ENCODE measurements at regions not wholly inside any gene's neighbourhood (a gene's known extent, or its start where the extent isn't known, plus 50 kb on each side); places are given as distances from the start of the nearest gene placed in this dataset.

- H3K4me3 Mint-ChIP-seq = no peak overlapping the region
- DNase-seq = no peak
- H3K36me3 Mint-ChIP-seq = no peaks in the 10 kb centered on the region
- no peaks in the 10 kb centered on the region for H3K27me3 Mint-ChIP-seq
- H3K4me1 Mint-ChIP-seq = no peaks in the 10 kb centered on the region
- no peak overlapping the region for H3K27ac Mint-ChIP-seq
- H3K9me3 Mint-ChIP-seq = no peaks in the 10 kb centered on the region
Measured at GRCh38 chr1:213657013-213657412, 330.8 kb upstream of the PROX1 start.

- Mint-ChIP-seq H3K4me1 (no peaks in the 10 kb centered on the region), H3K4me3 (no peak overlapping the region), H3K9me3 (no peaks in the 10 kb centered on the region), H3K27ac (no peak overlapping the region), H3K36me3 (no peaks in the 10 kb centered on the region), H3K27me3 (peaks cover 4% of the 10 kb centered on the region)
- DNase-seq = no peak
Measured at GRCh38 chr1:213657879-213658278, 329.9 kb upstream of the PROX1 start.

DNA sequence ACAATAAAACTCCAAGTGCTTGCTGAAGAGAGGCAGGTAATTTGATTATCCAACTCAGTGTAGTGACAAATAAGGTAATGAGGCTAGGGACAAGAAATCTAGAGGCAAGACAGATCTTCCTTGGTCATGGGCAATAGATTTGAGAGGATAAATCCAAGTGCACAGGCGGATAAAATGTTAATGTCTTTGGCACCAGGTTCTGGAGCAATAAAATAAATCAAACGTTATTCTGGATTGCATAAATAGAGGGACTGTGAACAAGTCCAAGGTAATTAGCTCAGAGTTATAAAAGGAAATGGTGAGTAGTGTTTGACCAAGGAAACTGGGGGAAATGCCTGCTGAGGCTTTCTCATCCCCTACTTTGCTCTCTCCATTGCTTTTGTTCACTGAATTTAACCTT lies 329.3 kb upstream of the PROX1 start:
- H3K27ac Mint-ChIP-seq = no peak overlapping the region

GRCh38 chr1:213659580-213660547 lies 327.9 kb upstream of the PROX1 start:
- Mint-ChIP-seq H3K36me3 (no peaks in the 10 kb centered on the region), H3K27ac (no peak overlapping the region), H3K27me3 (peaks cover 4% of the 10 kb centered on the region), H3K4me1 (no peaks in the 10 kb centered on the region), H3K9me3 (no peaks in the 10 kb centered on the region), H3K4me3 (no peak overlapping the region)
- no peak for DNase-seq

More for the DNA sequence above, 329.3 kb upstream of the PROX1 start:
- H3K4me3 Mint-ChIP-seq = no peak overlapping the region
- H3K27me3 Mint-ChIP-seq = peaks cover 4% of the 10 kb centered on the region
- H3K36me3 Mint-ChIP-seq = no peaks in the 10 kb centered on the region
- no peaks in the 10 kb centered on the region for H3K4me1 Mint-ChIP-seq
- no peaks in the 10 kb centered on the region for H3K9me3 Mint-ChIP-seq
- no peak for DNase-seq

GRCh38 chr1:213661302-213661701 lies 326.5 kb upstream of the PROX1 start:
- no peak overlapping the region for H3K4me3 Mint-ChIP-seq
- no peak for DNase-seq
- H3K4me1 Mint-ChIP-seq = no peaks in the 10 kb centered on the region
- H3K27me3 Mint-ChIP-seq = peaks cover 4% of the 10 kb centered on the region
- H3K9me3 Mint-ChIP-seq = no peaks in the 10 kb centered on the region
- no peaks in the 10 kb centered on the region for H3K36me3 Mint-ChIP-seq
- H3K27ac Mint-ChIP-seq = no peak overlapping the region

- Mint-ChIP-seq H3K4me1 (peaks cover 4% of the 10 kb centered on the region), H3K27me3 (peaks cover 4% of the 10 kb centered on the region), H3K27ac (no peak overlapping the region), H3K36me3 (no peaks in the 10 kb centered on the region), H3K9me3 (no peaks in the 10 kb centered on the region), H3K4me3 (no peak overlapping the region)
- no peak for DNase-seq
Measured at GRCh38 chr1:213666113-213666512, 321.7 kb upstream of the PROX1 start.

DNA sequence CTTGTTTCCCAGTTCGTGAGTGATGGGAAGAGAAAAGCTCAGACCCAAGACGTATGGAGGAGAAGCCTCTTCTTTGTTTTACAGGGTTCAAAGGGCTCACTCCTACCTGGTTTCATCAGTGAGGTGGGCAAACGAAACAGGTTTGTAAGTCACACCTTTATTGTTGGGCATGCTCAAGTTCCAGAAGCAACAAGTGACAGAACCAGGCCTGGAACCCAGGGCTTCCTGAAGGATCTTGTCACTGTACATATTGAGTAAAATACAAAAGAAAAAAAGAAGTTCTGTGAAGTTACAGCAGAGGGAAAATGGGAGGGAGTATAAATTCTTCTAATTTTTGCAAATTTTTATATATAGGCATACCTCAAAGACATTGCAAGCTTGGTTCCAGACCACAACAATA lies 320.9 kb upstream of the PROX1 start:
- Mint-ChIP-seq H3K27ac (no peak overlapping the region), H3K9me3 (no peaks in the 10 kb centered on the region), H3K4me1 (peaks cover 4% of the 10 kb centered on the region), H3K36me3 (no peaks in the 10 kb centered on the region), H3K4me3 (no peak overlapping the region), H3K27me3 (peaks cover 4% of the 10 kb centered on the region)
- no peak for DNase-seq

- H3K27ac Mint-ChIP-seq = no peak overlapping the region
- H3K4me1 Mint-ChIP-seq = peaks cover 4% of the 10 kb centered on the region
- H3K36me3 Mint-ChIP-seq = no peaks in the 10 kb centered on the region
- DNase-seq = no peak
- H3K27me3 Mint-ChIP-seq = no peaks in the 10 kb centered on the region
- H3K4me3 Mint-ChIP-seq = no peak overlapping the region
- H3K9me3 Mint-ChIP-seq = no peaks in the 10 kb centered on the region
Measured at GRCh38 chr1:213669512-213669911, 318.3 kb upstream of the PROX1 start.

DNA sequence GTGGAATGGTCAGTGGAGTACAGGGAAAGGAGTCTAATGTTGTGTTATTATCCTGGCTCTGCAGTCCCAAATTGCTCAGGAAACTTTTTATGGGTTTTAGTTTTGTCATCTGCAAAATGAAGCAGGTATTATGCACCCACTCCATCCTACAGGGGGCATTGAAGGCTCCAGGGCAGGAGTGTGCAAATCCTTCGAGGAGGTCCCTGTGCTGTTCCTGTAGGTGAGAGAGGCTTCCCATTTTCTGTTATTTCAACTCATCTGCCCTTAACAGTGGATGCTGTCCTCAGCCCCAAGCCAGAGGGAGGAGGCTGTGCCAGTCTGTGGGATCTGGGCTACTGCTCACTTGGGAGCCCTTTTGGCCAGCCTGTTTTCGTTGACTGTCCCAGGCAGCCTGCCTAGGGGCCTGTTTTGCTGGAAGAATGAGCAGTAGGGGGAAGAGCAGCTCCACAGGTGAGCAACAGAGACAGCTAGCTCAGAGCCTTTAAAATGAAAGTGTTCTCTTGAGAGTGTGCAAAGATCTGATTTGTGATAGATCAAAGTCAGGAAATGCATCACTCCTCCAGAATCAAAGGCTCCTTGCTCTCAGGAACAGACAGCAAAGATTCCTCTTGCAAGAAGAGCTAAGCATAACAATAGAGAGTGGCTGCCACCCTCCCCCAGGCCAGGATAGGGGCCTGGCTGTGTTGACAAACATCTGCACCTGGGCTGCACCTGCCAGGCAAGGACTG lies 317.6 kb upstream of the PROX1 start:
- Mint-ChIP-seq H3K9me3 (peaks cover 4% of the 10 kb centered on the region), H3K27ac (no peak overlapping the region), H3K27me3 (no peaks in the 10 kb centered on the region), H3K36me3 (no peaks in the 10 kb centered on the region), H3K4me1 (peaks cover 4% of the 10 kb centered on the region), H3K4me3 (no peak overlapping the region)
- DNase-seq = no peak

- no peaks in the 10 kb centered on the region for H3K36me3 Mint-ChIP-seq
- DNase-seq = no peak
- peaks cover 4% of the 10 kb centered on the region for H3K4me1 Mint-ChIP-seq
- no peaks in the 10 kb centered on the region for H3K27me3 Mint-ChIP-seq
- H3K9me3 Mint-ChIP-seq = peaks cover 4% of the 10 kb centered on the region
- H3K27ac Mint-ChIP-seq = no peak overlapping the region
- no peak overlapping the region for H3K4me3 Mint-ChIP-seq
Measured at GRCh38 chr1:213670692-213671023, 317.1 kb upstream of the PROX1 start.

DNA sequence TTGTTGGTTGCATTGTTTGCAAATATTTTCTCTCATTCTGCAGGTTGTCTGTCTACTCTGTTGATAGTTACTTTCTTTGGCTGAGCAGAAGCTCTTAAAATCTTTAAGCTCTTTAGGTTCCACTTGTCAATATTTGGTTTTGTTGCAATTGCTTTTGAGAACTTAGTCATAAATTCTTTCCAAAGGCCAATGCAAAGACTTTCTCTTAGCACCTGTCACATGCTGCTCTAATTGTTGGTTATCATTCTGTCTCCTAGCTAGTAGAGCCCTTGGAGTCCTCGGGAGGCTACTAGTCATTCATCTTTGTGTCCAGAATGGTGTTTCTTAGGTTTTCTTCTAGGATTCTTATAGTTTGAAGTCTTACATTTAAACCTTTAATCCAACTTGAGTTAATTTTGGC lies 312.7 kb upstream of the PROX1 start:
- H3K9me3 Mint-ChIP-seq = peaks cover 4% of the 10 kb centered on the region
- H3K36me3 Mint-ChIP-seq = no peaks in the 10 kb centered on the region
- no peak for DNase-seq
- H3K27ac Mint-ChIP-seq = no peak overlapping the region
- H3K4me1 Mint-ChIP-seq = peaks cover 4% of the 10 kb centered on the region
- H3K4me3 Mint-ChIP-seq = no peak overlapping the region
- peaks cover 5% of the 10 kb centered on the region for H3K27me3 Mint-ChIP-seq

GRCh38 chr1:213676736-213677135 lies 311.0 kb upstream of the PROX1 start:
- H3K36me3 Mint-ChIP-seq = no peaks in the 10 kb centered on the region
- no peaks in the 10 kb centered on the region for H3K4me1 Mint-ChIP-seq
- peaks cover 4% of the 10 kb centered on the region for H3K9me3 Mint-ChIP-seq
- no peak overlapping the region for H3K27ac Mint-ChIP-seq
- no peak overlapping the region for H3K4me3 Mint-ChIP-seq
- peaks cover 5% of the 10 kb centered on the region for H3K27me3 Mint-ChIP-seq
- no peak for DNase-seq

- no peaks in the 10 kb centered on the region for H3K4me1 Mint-ChIP-seq
- no peak overlapping the region for H3K27ac Mint-ChIP-seq
- no peak overlapping the region for H3K4me3 Mint-ChIP-seq
- peaks cover 5% of the 10 kb centered on the region for H3K27me3 Mint-ChIP-seq
- no peak for DNase-seq
- H3K36me3 Mint-ChIP-seq = no peaks in the 10 kb centered on the region
- H3K9me3 Mint-ChIP-seq = peaks cover 4% of the 10 kb centered on the region
Measured at GRCh38 chr1:213678348-213678747, 309.4 kb upstream of the PROX1 start.

DNA sequence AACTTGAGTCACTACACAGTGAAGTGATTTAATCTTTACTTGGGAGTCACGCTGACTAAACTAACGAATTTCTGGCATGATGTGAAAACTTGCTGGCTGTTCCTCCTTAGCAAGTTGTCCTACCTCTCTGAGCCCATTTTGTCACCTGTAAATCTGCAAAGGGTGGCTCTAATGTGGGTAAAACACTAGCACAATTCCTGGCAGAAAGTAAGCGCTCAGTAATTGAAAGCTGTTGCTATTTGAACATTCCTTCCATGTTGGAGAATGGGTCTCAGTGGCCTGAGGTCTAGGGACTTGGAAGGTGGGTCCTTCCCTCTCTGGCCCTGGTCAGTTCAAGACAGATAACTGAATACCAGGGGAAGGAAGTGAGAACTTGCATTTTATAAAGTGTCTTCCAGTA lies 309.0 kb upstream of the PROX1 start:
- no peak for DNase-seq
- H3K9me3 Mint-ChIP-seq = peaks cover 4% of the 10 kb centered on the region
- peaks cover 5% of the 10 kb centered on the region for H3K27me3 Mint-ChIP-seq
- no peak overlapping the region for H3K27ac Mint-ChIP-seq
- H3K4me3 Mint-ChIP-seq = no peak overlapping the region
- no peaks in the 10 kb centered on the region for H3K4me1 Mint-ChIP-seq
- no peaks in the 10 kb centered on the region for H3K36me3 Mint-ChIP-seq

- peaks cover 4% of the 10 kb centered on the region for H3K9me3 Mint-ChIP-seq
- H3K4me3 Mint-ChIP-seq = no peak overlapping the region
- no peak for DNase-seq
- no peaks in the 10 kb centered on the region for H3K36me3 Mint-ChIP-seq
- peaks cover 5% of the 10 kb centered on the region for H3K27me3 Mint-ChIP-seq
- H3K4me1 Mint-ChIP-seq = no peaks in the 10 kb centered on the region
- H3K27ac Mint-ChIP-seq = no peak overlapping the region
Measured at GRCh38 chr1:213679153-213679552, 308.6 kb upstream of the PROX1 start.

Measured in activated naive CD8-positive, alpha-beta T cell treated with anti-CD3 and anti-CD28 coated beads for 36 hours (primary cell).